GM12865 (cell line): ENCODE measurements at regions not wholly inside any gene's neighbourhood (a gene's known extent, or its start where the extent isn't known, plus 50 kb on each side); places are given as distances from the start of the nearest gene placed in this dataset.

ENCODE experiments used
- DNase-seq: peaks from one replicate; pipeline ENCODE4 v3.0.0; 2010; ENCODE audit warnings: low read depth
- H3K4me3 ChIP-seq: 2 replicates; pipeline ENCODE4 v1.5.1; 2011; ENCODE audit warnings: mild to moderate bottlenecking, low read depth, low read length, control low read depth
- TF ChIP-seq, protein P1 (sequence below): IDR thresholded peaks from 2 replicates; pipeline ENCODE4 v1.5.1; 2011; ENCODE audit warnings: low read length, control low read depth, low read depth, inconsistent platforms; ENCODE audit not compliant: insufficient read depth; ENCODE audit errors: missing control alignments

DNA sequence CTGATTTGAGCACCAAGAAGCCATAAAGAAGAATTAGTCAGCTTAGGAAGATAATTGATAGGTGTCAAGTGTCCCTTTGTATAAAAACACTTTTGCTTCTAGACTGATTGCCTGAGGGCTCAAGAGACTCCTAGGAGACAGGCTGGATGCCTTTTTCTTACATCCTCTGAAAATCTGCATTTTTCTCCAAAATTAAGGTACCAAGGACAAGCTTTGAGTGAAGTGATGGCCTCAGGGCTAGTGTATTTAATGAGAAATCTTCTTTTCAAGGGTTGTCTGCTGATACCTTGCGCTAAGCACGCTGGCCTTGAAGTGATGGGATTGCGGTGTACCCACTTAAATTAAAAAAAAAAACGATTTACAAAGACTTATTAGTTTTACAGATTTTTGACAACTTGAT, 304.0 kb downstream of the TLR4 start:
- no peak for DNase-seq
- TF ChIP-seq, protein P1, sequence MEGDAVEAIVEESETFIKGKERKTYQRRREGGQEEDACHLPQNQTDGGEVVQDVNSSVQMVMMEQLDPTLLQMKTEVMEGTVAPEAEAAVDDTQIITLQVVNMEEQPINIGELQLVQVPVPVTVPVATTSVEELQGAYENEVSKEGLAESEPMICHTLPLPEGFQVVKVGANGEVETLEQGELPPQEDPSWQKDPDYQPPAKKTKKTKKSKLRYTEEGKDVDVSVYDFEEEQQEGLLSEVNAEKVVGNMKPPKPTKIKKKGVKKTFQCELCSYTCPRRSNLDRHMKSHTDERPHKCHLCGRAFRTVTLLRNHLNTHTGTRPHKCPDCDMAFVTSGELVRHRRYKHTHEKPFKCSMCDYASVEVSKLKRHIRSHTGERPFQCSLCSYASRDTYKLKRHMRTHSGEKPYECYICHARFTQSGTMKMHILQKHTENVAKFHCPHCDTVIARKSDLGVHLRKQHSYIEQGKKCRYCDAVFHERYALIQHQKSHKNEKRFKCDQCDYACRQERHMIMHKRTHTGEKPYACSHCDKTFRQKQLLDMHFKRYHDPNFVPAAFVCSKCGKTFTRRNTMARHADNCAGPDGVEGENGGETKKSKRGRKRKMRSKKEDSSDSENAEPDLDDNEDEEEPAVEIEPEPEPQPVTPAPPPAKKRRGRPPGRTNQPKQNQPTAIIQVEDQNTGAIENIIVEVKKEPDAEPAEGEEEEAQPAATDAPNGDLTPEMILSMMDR, result no peak

DNA sequence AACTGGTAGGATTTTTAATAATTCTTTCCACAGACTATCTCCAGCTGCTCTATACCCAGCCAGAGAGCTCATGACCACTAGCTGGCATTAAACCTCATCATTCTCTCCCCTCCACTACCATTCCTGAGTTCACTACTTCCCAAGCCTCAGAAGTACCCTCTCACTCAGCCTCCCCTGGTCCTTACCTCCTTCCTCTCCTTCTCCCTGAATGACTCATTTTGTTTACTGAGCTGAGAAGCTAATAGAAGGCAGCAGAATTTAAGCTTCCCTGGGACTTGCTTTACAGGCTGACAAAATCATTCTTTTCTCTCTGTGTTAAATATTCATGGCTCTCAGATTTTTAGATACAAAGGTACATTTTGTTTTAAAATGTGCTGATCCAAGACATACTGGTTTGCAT, 305.4 kb downstream of the TLR4 start:
- TF ChIP-seq, protein P1, result no peak
- H3K4me3 ChIP-seq, result no peak overlapping the region
- DNase-seq, result no peak

More for the DNA sequence above, 304.0 kb downstream of the TLR4 start:
- H3K4me3 ChIP-seq, result no peak overlapping the region

DNA sequence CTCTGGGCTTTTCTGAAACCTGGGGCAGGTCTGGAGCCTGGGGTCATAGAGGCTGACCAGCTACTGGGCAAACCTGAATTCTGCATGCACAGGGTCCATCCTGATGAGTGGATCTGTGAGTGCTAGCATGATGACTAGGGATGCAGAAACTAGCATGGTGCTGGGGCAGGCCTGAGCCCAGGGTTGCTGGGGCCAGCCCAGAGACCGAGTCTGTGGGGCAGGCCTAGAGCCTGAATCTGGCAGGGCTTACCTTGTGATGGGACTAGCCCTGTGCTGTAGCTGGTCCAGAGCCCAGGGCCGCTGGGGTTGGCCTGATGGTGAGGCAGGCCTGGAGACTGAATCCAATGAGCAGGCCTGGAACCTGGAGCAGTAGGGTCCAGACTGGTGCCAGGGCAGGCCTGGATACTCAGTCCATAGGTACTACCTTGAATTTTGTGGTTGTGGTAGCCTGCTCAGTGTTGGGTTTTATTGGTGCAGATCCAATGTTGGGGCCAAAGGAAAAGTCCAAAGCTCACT, 313.5 kb downstream of the TLR4 start:
- no peak overlapping the region for H3K4me3 ChIP-seq
- no peak for DNase-seq
- TF ChIP-seq, protein P1, result no peak

DNA sequence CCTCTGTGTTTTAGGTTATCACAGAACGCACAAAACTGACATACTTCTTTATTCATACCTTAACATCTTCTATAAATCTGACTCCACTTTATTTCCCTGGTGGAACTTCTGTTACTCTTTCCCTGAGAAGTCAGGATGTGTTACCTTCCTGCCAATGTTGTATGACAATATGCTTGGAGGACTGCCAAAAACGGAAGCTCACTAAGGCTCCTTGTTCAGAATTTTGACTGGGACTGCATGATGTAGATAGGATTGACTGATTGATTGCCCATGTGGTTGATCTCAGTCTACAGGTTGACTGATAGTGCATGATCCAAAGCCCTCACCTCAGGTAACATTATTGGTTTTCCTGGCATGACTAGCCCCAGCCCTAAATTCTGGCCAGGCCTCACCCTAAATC, 319.4 kb downstream of the TLR4 start:
- DNase-seq, result no peak
- TF ChIP-seq, protein P1, result no peak
- H3K4me3 ChIP-seq, result no peak overlapping the region

DNA sequence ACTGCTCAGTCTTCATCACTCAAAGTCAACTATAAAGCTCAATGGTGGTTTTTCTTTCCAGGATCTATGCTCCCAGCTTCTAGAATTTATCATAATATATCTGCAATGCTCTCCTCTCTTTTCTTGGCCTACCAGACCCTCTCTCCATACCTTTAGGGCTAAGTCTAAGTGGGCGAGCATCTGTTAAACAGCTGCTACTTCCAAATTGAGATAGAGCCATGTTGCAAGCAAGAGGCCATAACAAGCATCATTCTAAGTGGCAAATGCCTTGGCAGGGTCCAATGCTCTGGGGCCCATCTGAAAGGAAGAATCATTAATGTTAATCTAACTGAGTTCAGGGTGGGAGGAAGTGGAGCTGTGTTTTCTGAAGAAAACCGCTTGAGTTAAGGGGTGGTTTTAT, 324.0 kb downstream of the TLR4 start:
- no peak overlapping the region for H3K4me3 ChIP-seq
- TF ChIP-seq, protein P1, result no peak
- no peak for DNase-seq

DNA sequence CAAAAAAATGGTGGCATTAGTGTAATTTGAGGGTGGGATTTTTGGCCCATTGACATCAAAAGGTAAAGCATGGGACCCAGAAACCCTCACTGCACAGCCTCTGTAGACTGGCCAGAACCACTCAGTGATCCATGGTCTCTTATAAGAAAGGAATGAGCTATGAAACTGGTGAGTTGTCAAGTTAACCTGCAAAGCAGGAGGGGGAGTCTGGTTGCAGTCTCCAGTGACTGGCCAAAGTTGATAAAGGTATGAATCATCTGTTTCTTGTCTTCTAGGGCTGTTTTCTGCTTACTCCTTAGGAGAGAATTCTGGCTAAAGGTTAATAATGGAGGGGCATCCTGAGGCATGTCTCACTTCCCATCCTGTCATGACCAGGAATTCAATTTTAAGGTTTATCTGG, 325.2 kb downstream of the TLR4 start:
- H3K4me3 ChIP-seq, result no peak overlapping the region
- DNase-seq, result no peak
- TF ChIP-seq, protein P1, result no peak

DNA sequence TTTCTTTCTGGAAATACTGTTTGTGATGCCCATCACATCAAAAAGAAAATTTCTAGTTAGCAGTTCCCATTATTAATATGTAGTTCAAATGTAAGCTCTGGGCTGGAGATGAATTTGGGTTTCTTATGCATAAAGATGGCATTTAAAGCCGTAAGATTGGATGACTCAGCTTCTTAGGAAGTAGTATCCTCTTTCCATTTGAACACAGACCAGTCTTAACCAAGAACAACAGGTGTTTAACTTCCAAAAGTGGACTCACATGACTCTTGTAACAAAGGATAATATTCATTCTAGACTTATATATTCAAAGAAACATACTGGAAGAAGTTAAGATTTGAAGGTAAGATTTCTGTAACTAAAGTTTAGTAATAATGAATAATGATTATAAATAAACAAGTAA, 330.5 kb downstream of the TLR4 start:
- TF ChIP-seq, protein P1, result no peak
- no peak overlapping the region for H3K4me3 ChIP-seq
- no peak for DNase-seq
